Transverse colon (tissue), 4 donors: ENCODE measurements at regions not wholly inside any gene's neighbourhood (a gene's known extent, or its start where the extent isn't known, plus 50 kb on each side); places are given as distances from the start of the nearest gene placed in this dataset.

Experiments
- DNase-seq: peaks from one replicate; pipeline ENCODE4 v3.0.0-alpha.2; 2019
- H3K27ac ChIP-seq, 4 donors: fragments of 200-600 bp; sonication (generic); 2 replicates each; pipeline ENCODE4 v1.5.1; 2016 to 2018; ENCODE audit warnings: inconsistent platforms in 4 of 4
- H3K27me3 ChIP-seq: fragments of 200-600 bp; sonication (generic); 2 replicates; pipeline ENCODE4 v1.5.1; 2017; ENCODE audit warnings: inconsistent platforms
- H3K36me3 ChIP-seq, 4 donors: fragments of 200-600 bp; sonication (generic); 2 replicates each; pipeline ENCODE4 v1.5.1; 2017 to 2019; ENCODE audit warnings: inconsistent platforms in 4 of 4
- H3K4me1 ChIP-seq, 4 donors: fragments of 200-600 bp; sonication (generic); 2 replicates each; pipeline ENCODE4 v1.5.1; 2017 to 2020; ENCODE audit warnings: inconsistent platforms in 4 of 4
- H3K4me3 ChIP-seq, 4 donors: fragments of 200-600 bp; sonication (generic); 1 replicate in 1 of 4; 2 replicates in 3 of 4; pipeline versions ENCODE4 v1.5.1 to v1.6.1; 2017 to 2019; ENCODE audit warnings: inconsistent platforms in 4 of 4
- H3K9me3 ChIP-seq, 2 donors: fragments of 200-600 bp; sonication (generic); 2 replicates each; pipeline ENCODE4 v1.5.1; 2017 to 2019; ENCODE audit warnings: inconsistent platforms in 2 of 2
- CTCF ChIP-seq, 5 experiments: fragments of 200-600 bp in 3 of 5; fragments of 450-650 bp in 2 of 5; sonication (generic) in 3 of 5; IDR thresholded peaks; 1 replicate in 2 of 5; 2 replicates in 3 of 5; pipeline ENCODE4 v1.5.1; 2016 to 2017; ENCODE audit warnings: antibody characterized with exemption in 5 of 5, inconsistent platforms in 3 of 5, mild to moderate bottlenecking in 2 of 5, moderate library complexity in 1 of 5
- EP300 ChIP-seq: sonication (generic); formaldehyde crosslinking; IDR thresholded peaks from one replicate; pipeline ENCODE4 v1.6.1; 2017; ENCODE audit warnings: antibody characterized with exemption, low read depth
- POLR2A ChIP-seq: fragments of 450-650 bp; IDR thresholded peaks from one replicate; pipeline ENCODE4 v1.6.1; 2016; ENCODE audit warnings: antibody characterized with exemption, mild to moderate bottlenecking, moderate library complexity
- POLR2AphosphoS5 ChIP-seq, 3 donors: sonication (generic); formaldehyde crosslinking; IDR thresholded peaks; one replicate each; pipeline ENCODE4 v1.6.1; 2016; ENCODE audit warnings: antibody characterized with exemption in 3 of 3
- WGBS, 2 donors: methylation state at CpG; one replicate each; pipeline ENCODE4 v1.1.5; 2018; ENCODE audit warnings: low coverage in 1 of 2; 5-methylcytosine and 5-hydroxymethylcytosine counted together
- in situ Hi-C, 4 donors: fragments of 200-750 bp; cut with MboI; loops; one replicate each; pipeline versions ENCODE4 v1.15.0 to v1.15.1; 2017; ENCODE audit warnings: low sequenced_read_pairs in 3 of 4, low pct_ligation_motif_present in 1 of 4, low pct_unique_long_range_greater_than_20kb in 1 of 4
- intact Hi-C: fragments of 100-400 bp; cut with DNase I; formaldehyde crosslinking; loops from one replicate; pipeline ENCODE4 v1.15.1; 2023; ENCODE audit warnings: low total_unique reads

GRCh38 chr3:1843111-1843510 is 255.6 kb upstream of the CNTN4 start:
- DNase-seq: no peak
- H3K27me3 ChIP-seq: no peaks in the 10 kb centered on the region
- H3K4me1 ChIP-seq: no peaks in the 10 kb centered on the region
- no peaks in the 10 kb centered on the region for H3K9me3 ChIP-seq
- in situ Hi-C loops (no loop called here), intact Hi-C loops (no loop called here)
- H3K27ac ChIP-seq: no peak overlapping the region
- H3K4me3 ChIP-seq: no peak overlapping the region
- H3K36me3 ChIP-seq: no peaks in the 10 kb centered on the region
- no peak for TF ChIP-seq EP300
- no peak for TF ChIP-seq POLR2AphosphoS5 (IDR thresholded peaks at IDR 0.05)
- no peak for TF ChIP-seq CTCF (IDR thresholded peaks at IDR 0.05)
- TF ChIP-seq POLR2A: no peak
- 62 to 78% methylated on average over 6 of the region's 6 CpGs for WGBS, 2 donors

- WGBS, 2 donors: 69 to 71% methylated on average over 3 of the region's 3 CpGs
- no peaks in the 10 kb centered on the region for H3K36me3 ChIP-seq
- intact Hi-C loops: no loop called here
- no peak for DNase-seq
- H3K4me3 ChIP-seq: no peak overlapping the region
- no peak for TF ChIP-seq CTCF (IDR thresholded peaks at IDR 0.05)
- no peak for TF ChIP-seq EP300
- TF ChIP-seq POLR2AphosphoS5 (IDR thresholded peaks at IDR 0.05): no peak
- no peak for TF ChIP-seq POLR2A
- H3K4me1 ChIP-seq: no peaks in the 10 kb centered on the region
- no peaks in the 10 kb centered on the region for H3K27me3 ChIP-seq
- no peaks in the 10 kb centered on the region for H3K9me3 ChIP-seq
- in situ Hi-C loops: no loop called here
- no peak overlapping the region for H3K27ac ChIP-seq
These were observed 251.1 kb upstream of the CNTN4 start for GRCh38 chr3:1847571-1847970.

- TF ChIP-seq POLR2AphosphoS5 (IDR thresholded peaks at IDR 0.05) (no peak), EP300 (no peak), POLR2A (no peak), CTCF (IDR thresholded peaks at IDR 0.05) (no peak)
- 24 to 37% methylated on average over 2 of the region's 2 CpGs for WGBS, 2 donors
- intact Hi-C loops (no loop called here), in situ Hi-C loops (no loop called here)
- Histone ChIP-seq H3K4me3 (no peak overlapping the region), H3K27me3 (no peaks in the 10 kb centered on the region), H3K36me3 (no peaks in the 10 kb centered on the region), H3K9me3 (no peaks in the 10 kb centered on the region), H3K27ac (no peak overlapping the region), H3K4me1 (no peaks in the 10 kb centered on the region)
- DNase-seq: no peak
These were observed 249.7 kb upstream of the CNTN4 start for GRCh38 chr3:1848935-1849334.

- no peak overlapping the region for H3K27ac ChIP-seq
- H3K27me3 ChIP-seq: no peaks in the 10 kb centered on the region
- intact Hi-C loops: no loop called here
- no peaks in the 10 kb centered on the region for H3K4me1 ChIP-seq
- in situ Hi-C loops: no loop called here
- WGBS, 2 donors: 70 to 72% methylated on average over 2 of the region's 2 CpGs
- no peak for DNase-seq
- H3K36me3 ChIP-seq: no peaks in the 10 kb centered on the region
- H3K9me3 ChIP-seq: no peaks in the 10 kb centered on the region
- no peak overlapping the region for H3K4me3 ChIP-seq
- TF ChIP-seq CTCF (IDR thresholded peaks at IDR 0.05) (no peak), POLR2AphosphoS5 (IDR thresholded peaks at IDR 0.05) (no peak), EP300 (no peak), POLR2A (no peak)
These were observed 245.7 kb upstream of the CNTN4 start for GRCh38 chr3:1852950-1853349.
